ENCODE measurements at regions not wholly inside any gene's neighbourhood (a gene's known extent, or its start where the extent isn't known, plus 50 kb on each side); places are given as distances from the start of the nearest gene placed in this dataset.

DNA sequence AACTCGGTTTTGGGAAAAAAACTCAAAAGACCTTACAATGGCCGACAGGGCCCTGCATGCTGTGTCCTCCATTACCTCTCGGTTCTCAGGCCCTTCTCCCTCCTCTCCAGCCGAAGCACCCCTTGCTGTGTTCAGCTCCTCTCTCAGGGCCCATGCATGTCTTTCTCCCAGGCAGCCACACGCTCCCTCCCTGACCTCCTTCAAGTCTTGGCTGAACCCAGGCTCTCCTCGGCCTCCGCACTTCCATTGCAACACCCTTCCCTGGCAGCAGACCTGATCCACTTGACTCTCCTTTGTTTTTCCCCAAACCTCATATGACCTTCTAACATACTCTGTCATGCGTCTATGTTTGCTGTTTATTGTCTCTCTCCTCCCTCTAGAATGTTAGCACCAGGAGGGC lies 114.0 kb downstream of the CYP26B1 start:
- H3K9me2 ChIP-seq (replicated peaks; ENCODE audit: insufficient read depth, low read length) = no peaks in the 10 kb centered on the region
- H3K27ac ChIP-seq (ENCODE audit: low read depth, low read length) = no peak overlapping the region
- H3F3A ChIP-seq (ENCODE audit: insufficient read depth) = no peaks in the 10 kb centered on the region
- H3K27me3 ChIP-seq (ENCODE audit: low read length) = no peaks in the 10 kb centered on the region
- H3K36me3 ChIP-seq (ENCODE audit: low read length) = no peaks in the 10 kb centered on the region
- H4K20me1 ChIP-seq (ENCODE audit: low read depth, low read length) = no peaks in the 10 kb centered on the region
- no peak overlapping the region for H3K4me3 ChIP-seq (ENCODE audit: insufficient read depth, low read length, poor library complexity, severe bottlenecking)
- no peaks in the 10 kb centered on the region for H3K79me2 ChIP-seq (ENCODE audit: insufficient read depth, low read length)
- H3K4me2 ChIP-seq (ENCODE audit: low read depth, low read length, poor library complexity, severe bottlenecking) = no peak overlapping the region
- no peak overlapping the region for H2AFZ ChIP-seq (ENCODE audit: low read depth, low read length, severe bottlenecking)
- H3K9ac ChIP-seq (ENCODE audit: low read length) = no peak overlapping the region
- no peaks in the 10 kb centered on the region for H3K9me3 ChIP-seq (ENCODE audit: insufficient read depth, low read length)
- TF ChIP-seq EZH2phosphoT487 (conservative IDR thresholded peaks at IDR 0.05; ENCODE audit: low read length) = no peak
- TF ChIP-seq, protein P1, sequence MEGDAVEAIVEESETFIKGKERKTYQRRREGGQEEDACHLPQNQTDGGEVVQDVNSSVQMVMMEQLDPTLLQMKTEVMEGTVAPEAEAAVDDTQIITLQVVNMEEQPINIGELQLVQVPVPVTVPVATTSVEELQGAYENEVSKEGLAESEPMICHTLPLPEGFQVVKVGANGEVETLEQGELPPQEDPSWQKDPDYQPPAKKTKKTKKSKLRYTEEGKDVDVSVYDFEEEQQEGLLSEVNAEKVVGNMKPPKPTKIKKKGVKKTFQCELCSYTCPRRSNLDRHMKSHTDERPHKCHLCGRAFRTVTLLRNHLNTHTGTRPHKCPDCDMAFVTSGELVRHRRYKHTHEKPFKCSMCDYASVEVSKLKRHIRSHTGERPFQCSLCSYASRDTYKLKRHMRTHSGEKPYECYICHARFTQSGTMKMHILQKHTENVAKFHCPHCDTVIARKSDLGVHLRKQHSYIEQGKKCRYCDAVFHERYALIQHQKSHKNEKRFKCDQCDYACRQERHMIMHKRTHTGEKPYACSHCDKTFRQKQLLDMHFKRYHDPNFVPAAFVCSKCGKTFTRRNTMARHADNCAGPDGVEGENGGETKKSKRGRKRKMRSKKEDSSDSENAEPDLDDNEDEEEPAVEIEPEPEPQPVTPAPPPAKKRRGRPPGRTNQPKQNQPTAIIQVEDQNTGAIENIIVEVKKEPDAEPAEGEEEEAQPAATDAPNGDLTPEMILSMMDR (IDR thresholded peaks at IDR 0.05; ENCODE audit: insufficient read depth, low read length, poor library complexity, severe bottlenecking) = no peak

DNA sequence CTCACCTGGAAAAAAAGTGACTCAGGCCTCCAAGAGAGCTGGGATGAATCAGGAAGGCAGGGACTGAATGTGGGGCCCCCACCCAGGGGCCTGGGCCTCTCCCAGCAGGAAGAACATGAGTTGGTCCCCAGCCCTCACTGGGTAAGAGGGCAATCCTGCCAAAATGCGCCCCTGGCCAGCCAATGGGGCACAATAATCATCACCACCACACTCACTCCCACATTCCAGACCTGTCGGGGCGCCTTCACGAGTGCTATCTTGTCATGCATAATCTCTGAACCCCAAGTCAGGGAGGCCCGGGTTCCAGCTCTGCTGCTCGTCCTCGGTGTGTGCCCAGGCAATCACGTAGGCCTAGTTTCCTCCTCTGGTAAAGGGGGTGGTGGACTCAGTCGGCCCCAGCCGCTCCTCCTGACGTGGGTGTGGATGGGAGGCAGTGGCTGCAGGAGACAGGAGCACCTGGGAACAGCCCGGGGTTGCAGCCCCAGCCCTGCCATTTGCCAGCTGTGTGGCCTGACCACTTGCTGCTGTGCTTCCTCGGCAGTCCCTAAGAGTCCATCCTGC lies 115.1 kb downstream of the CYP26B1 start:
- H3K27ac ChIP-seq (ENCODE audit: low read depth, low read length) = no peak overlapping the region
- no peaks in the 10 kb centered on the region for H3K9me2 ChIP-seq (replicated peaks; ENCODE audit: insufficient read depth, low read length)
- H3K79me2 ChIP-seq (ENCODE audit: insufficient read depth, low read length) = no peaks in the 10 kb centered on the region
- H4K20me1 ChIP-seq (ENCODE audit: low read depth, low read length) = no peaks in the 10 kb centered on the region
- H3K9ac ChIP-seq (ENCODE audit: low read length) = no peak overlapping the region
- no peak overlapping the region for H3K4me3 ChIP-seq (ENCODE audit: insufficient read depth, low read length, poor library complexity, severe bottlenecking)
- no peaks in the 10 kb centered on the region for H3K27me3 ChIP-seq (ENCODE audit: low read length)
- H3F3A ChIP-seq (ENCODE audit: insufficient read depth) = no peaks in the 10 kb centered on the region
- H3K36me3 ChIP-seq (ENCODE audit: low read length) = no peaks in the 10 kb centered on the region
- H2AFZ ChIP-seq (ENCODE audit: low read depth, low read length, severe bottlenecking) = no peak overlapping the region
- H3K9me3 ChIP-seq (ENCODE audit: insufficient read depth, low read length) = no peaks in the 10 kb centered on the region
- H3K4me2 ChIP-seq (ENCODE audit: low read depth, low read length, poor library complexity, severe bottlenecking) = no peak overlapping the region
- TF ChIP-seq EZH2phosphoT487 (conservative IDR thresholded peaks at IDR 0.05; ENCODE audit: low read length) = no peak

DNA sequence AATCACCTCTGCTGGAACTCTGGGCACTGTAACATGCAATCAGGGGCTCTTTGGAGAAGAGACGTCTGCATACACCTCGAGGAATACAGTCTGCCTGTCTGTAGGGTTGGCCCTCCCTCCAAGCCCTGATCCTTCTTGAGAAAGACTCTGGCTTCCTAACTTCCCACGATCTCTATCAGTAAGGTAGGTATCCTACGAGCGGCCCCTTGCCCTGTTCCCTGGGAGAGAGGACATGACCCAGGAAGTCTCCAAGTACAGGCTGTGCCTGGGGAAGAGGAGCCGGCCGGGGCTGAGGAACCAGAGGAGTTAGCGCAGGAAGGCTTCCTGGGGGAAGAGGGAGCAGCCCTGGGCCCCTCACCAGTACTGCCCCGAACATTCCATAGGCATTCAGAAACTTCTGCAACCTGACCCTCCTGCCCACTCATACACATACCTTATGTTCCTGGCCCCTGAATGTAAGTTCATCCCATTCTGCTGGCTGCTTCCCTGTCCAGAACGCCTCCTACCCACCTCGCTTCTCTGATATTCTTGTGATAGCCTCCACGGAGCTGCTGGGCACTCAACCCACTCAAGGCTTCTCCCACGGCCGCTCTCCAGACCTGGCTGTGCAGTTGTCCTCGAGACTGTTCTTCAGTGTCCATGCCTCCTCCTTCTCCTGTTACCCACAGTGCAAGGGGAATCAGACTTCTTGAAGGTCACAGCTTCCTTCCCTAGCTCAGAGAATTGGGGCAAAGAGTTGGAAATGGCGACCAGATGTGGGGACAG lies 116.1 kb downstream of the CYP26B1 start:
- Histone ChIP-seq H3K9me3 (ENCODE audit: insufficient read depth, low read length) (no peaks in the 10 kb centered on the region), H3K27me3 (ENCODE audit: low read length) (no peaks in the 10 kb centered on the region), H3K9me2 (replicated peaks; ENCODE audit: insufficient read depth, low read length) (no peaks in the 10 kb centered on the region), H3F3A (ENCODE audit: insufficient read depth) (no peaks in the 10 kb centered on the region), H3K4me3 (ENCODE audit: insufficient read depth, low read length, poor library complexity, severe bottlenecking) (no peak overlapping the region), H4K20me1 (ENCODE audit: low read depth, low read length) (no peaks in the 10 kb centered on the region), H3K9ac (ENCODE audit: low read length) (no peak overlapping the region), H3K36me3 (ENCODE audit: low read length) (no peaks in the 10 kb centered on the region), H3K4me2 (ENCODE audit: low read depth, low read length, poor library complexity, severe bottlenecking) (no peak overlapping the region), H3K27ac (ENCODE audit: low read depth, low read length) (no peak overlapping the region), H3K79me2 (ENCODE audit: insufficient read depth, low read length) (no peaks in the 10 kb centered on the region), H2AFZ (ENCODE audit: low read depth, low read length, severe bottlenecking) (no peak overlapping the region)
- TF ChIP-seq, protein P1 (IDR thresholded peaks at IDR 0.05; ENCODE audit: insufficient read depth, low read length, poor library complexity, severe bottlenecking) = no peak
- no peak for TF ChIP-seq EZH2phosphoT487 (conservative IDR thresholded peaks at IDR 0.05; ENCODE audit: low read length)

DNA sequence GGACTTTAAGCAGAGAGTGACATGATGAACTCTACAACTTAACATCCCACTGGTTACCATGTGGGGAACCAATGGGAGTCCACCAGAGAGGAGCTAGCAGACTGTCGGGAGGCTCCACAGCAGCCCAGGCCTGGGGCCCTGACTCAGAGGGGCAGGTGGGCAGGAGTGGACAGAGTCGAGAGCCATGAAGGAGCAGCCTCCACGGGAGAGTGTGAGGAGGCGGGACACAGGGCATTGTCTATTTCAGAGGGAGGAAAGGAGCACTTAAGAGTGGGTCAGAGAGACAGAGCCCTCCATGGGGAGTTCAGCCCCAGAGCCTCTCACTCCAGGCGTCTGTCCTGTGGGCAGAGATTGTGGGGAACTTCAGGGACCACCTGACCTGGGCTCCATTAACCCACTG lies 118.7 kb downstream of the CYP26B1 start:
- Histone ChIP-seq H3K9me3 (ENCODE audit: insufficient read depth, low read length) (no peaks in the 10 kb centered on the region), H3K9ac (ENCODE audit: low read length) (no peak overlapping the region), H3K27me3 (ENCODE audit: low read length) (no peaks in the 10 kb centered on the region), H3K4me2 (ENCODE audit: low read depth, low read length, poor library complexity, severe bottlenecking) (no peak overlapping the region), H3K4me3 (ENCODE audit: insufficient read depth, low read length, poor library complexity, severe bottlenecking) (no peak overlapping the region), H4K20me1 (ENCODE audit: low read depth, low read length) (no peaks in the 10 kb centered on the region), H3F3A (ENCODE audit: insufficient read depth) (no peaks in the 10 kb centered on the region), H3K9me2 (replicated peaks; ENCODE audit: insufficient read depth, low read length) (no peaks in the 10 kb centered on the region), H3K36me3 (ENCODE audit: low read length) (no peaks in the 10 kb centered on the region), H3K79me2 (ENCODE audit: insufficient read depth, low read length) (no peaks in the 10 kb centered on the region), H2AFZ (ENCODE audit: low read depth, low read length, severe bottlenecking) (no peak overlapping the region), H3K27ac (ENCODE audit: low read depth, low read length) (no peak overlapping the region)
- TF ChIP-seq EZH2phosphoT487 (conservative IDR thresholded peaks at IDR 0.05; ENCODE audit: low read length) = no peak
- TF ChIP-seq, protein P1 (IDR thresholded peaks at IDR 0.05; ENCODE audit: insufficient read depth, low read length, poor library complexity, severe bottlenecking) = no peak
